HCT116 (cell line): ENCODE measurements at regions not wholly inside any gene's neighbourhood (a gene's known extent, or its start where the extent isn't known, plus 50 kb on each side); places are given as distances from the start of the nearest gene placed in this dataset.
"Not testable (repeated sequence)": the region's sequence is repeated elsewhere in the genome, so short reads cannot be mapped to it uniquely, and the experiment has no call there.

Experiments used
- ATAC-seq: fragments of 200-7000 bp; cut with Tn5 transposase; 2 replicates; pipeline ENCODE4 v1.9.1; 2020; ENCODE audit warnings: mild to moderate bottlenecking, moderate library complexity
- BruUV-seq: library from RNA; stranded (reverse); fragments of 400-500 nt; replicated peaks from 2 replicates; lab custom pipeline; 2021; lab: Mats Ljungman, UMichigan
- CTCF ChIA-PET: fragments of 300-600 bp; sonication (Branson Sonifier 250); formaldehyde crosslinking; loops from one replicate; lab custom pipeline; 2021; ENCODE audit warnings: antibody characterized with exemption; lab: Charles Lee
- POLR2A ChIA-PET: fragments of 300-600, 350-600 bp; sonication (Branson Sonifier 250); formaldehyde crosslinking; loops from one replicate; lab custom pipeline; 2021; ENCODE audit warnings: antibody characterized with exemption; lab: Charles Lee
- RAD21 ChIA-PET, 2 experiments: fragments of 300-600 bp; sonication (Branson Sonifier 250); formaldehyde crosslinking; loops; one replicate each; lab custom pipeline; 2023; ENCODE audit warnings: low total read pairs in 2 of 2; ENCODE audit not compliant: uncharacterized antibody in 2 of 2, unreplicated experiment in 2 of 2, low non-redundant PET in 1 of 2; lab: Charles Lee
- DNase-seq: peaks from one replicate; pipeline ENCODE4 v3.0.0-alpha.2; 2010; ENCODE audit warnings: low read depth, low spot score
- H2AFZ ChIP-seq: fragments of 200-600 bp; shearing (Covaris generic), sonication (generic); 2 replicates; pipeline ENCODE4 v1.6.1; 2017; ENCODE audit warnings: low read depth, mixed run types, mixed read lengths, antibody characterized with exemption, low read length; ENCODE audit not compliant: poor library complexity, severe bottlenecking
- H3K27ac ChIP-seq: 2 replicates; pipeline ENCODE4 v1.5.1; 2012; ENCODE audit warnings: low read depth, low read length
- H3K27me3 ChIP-seq: fragments of 200-600 bp; sonication (generic); 2 replicates; pipeline ENCODE4 v1.6.1; 2016; ENCODE audit warnings: mixed run types, low read length, mixed read lengths; ENCODE audit not compliant: insufficient read depth
- H3K36me3 ChIP-seq, 2 experiments: fragments of 200-500 bp in 1 of 2; fragments of 200-600 bp in 1 of 2; sonication (Bioruptor generic) in 1 of 2; sonication (generic) in 1 of 2; 2 replicates each; pipeline versions ENCODE4 v1.5.1 to v1.6.1; 2014 to 2016; ENCODE audit warnings: low read length in 2 of 2, inconsistent platforms in 1 of 2, mixed read lengths in 1 of 2, mixed run types in 1 of 2; ENCODE audit not compliant: insufficient read depth in 2 of 2, control insufficient read depth in 1 of 2
- H3K4me1 ChIP-seq, 2 experiments: fragments of 200-600 bp in 1 of 2; sonication (generic) in 1 of 2; 2 replicates each; pipeline versions ENCODE4 v1.5.1 to v1.6.1; 2012 to 2017; ENCODE audit warnings: low read length in 2 of 2, inconsistent platforms in 1 of 2, mild to moderate bottlenecking in 1 of 2, mixed read lengths in 1 of 2, mixed run types in 1 of 2, moderate library complexity in 1 of 2; ENCODE audit not compliant: insufficient read depth in 2 of 2, control insufficient read depth in 1 of 2
- H3K4me2 ChIP-seq: fragments of 200-600 bp; sonication (generic); 2 replicates; pipeline ENCODE4 v1.6.1; 2017; ENCODE audit warnings: mixed run types, low read length, mixed read lengths
- H3K4me3 ChIP-seq, 2 experiments: fragments of 200-600 bp in 1 of 2; sonication (generic) in 1 of 2; replicated peaks in 1 of 2; 2 replicates each; pipeline ENCODE4 v1.5.1; 2011 to 2016; ENCODE audit warnings: low read length in 2 of 2, control low read depth in 1 of 2, low read depth in 1 of 2, mild to moderate bottlenecking in 1 of 2, mixed read lengths in 1 of 2, mixed run types in 1 of 2
- H3K79me2 ChIP-seq: fragments of 200-600 bp; sonication (generic); 2 replicates; pipeline ENCODE4 v1.6.1; 2017; ENCODE audit warnings: mild to moderate bottlenecking, mixed run types, low read length, moderate library complexity, mixed read lengths; ENCODE audit not compliant: insufficient read depth
- H3K9ac ChIP-seq: fragments of 200-600 bp; sonication (generic); 2 replicates; pipeline ENCODE4 v1.6.1; 2016; ENCODE audit warnings: low read length, mixed read lengths
- H3K9me2 ChIP-seq: fragments of 200-600 bp; sonication (generic), shearing (Covaris generic); 2 replicates; pipeline ENCODE4 v1.6.1; 2017; ENCODE audit warnings: mixed run types, mild to moderate bottlenecking, moderate library complexity; ENCODE audit not compliant: insufficient read depth
- H3K9me3 ChIP-seq, 2 experiments: fragments of 200-500 bp in 1 of 2; fragments of 200-600 bp in 1 of 2; sonication (Bioruptor generic) in 1 of 2; sonication (generic) in 1 of 2; 2 replicates each; pipeline ENCODE4 v1.6.1; 2014 to 2017; ENCODE audit warnings: low read length in 2 of 2, mixed read lengths in 2 of 2, inconsistent platforms in 1 of 2, low read depth in 1 of 2, mild to moderate bottlenecking in 1 of 2, mixed run types in 1 of 2, moderate library complexity in 1 of 2; ENCODE audit not compliant: control insufficient read depth in 1 of 2, insufficient read depth in 1 of 2
- H4K20me1 ChIP-seq: fragments of 200-600 bp; sonication (generic), shearing (Covaris generic); 2 replicates; pipeline ENCODE4 v1.6.1; 2017; ENCODE audit warnings: mixed run types, mild to moderate bottlenecking, moderate library complexity; ENCODE audit not compliant: insufficient read depth
- ATF3 ChIP-seq: IDR thresholded peaks from 2 replicates; pipeline ENCODE4 v1.6.1; 2012
- CBX3 ChIP-seq: IDR thresholded peaks from 2 replicates; pipeline ENCODE4 v1.6.1; 2012; ENCODE audit warnings: low read depth
- EZH2phosphoT487 ChIP-seq: fragments of 200-600 bp; IDR thresholded peaks from 2 replicates; pipeline ENCODE4 v1.6.1; 2018; ENCODE audit warnings: antibody characterized with exemption, borderline replicate concordance
- MAX ChIP-seq: IDR thresholded peaks from 2 replicates; pipeline ENCODE4 v1.6.1; 2012
- POLR2A ChIP-seq: IDR thresholded peaks from 2 replicates; pipeline ENCODE4 v1.7.0; 2011; ENCODE audit warnings: borderline replicate concordance; ENCODE audit not compliant: insufficient read depth, insufficient read length; ENCODE audit errors: extremely low read depth
- REST ChIP-seq: IDR thresholded peaks from 2 replicates; pipeline ENCODE4 v1.6.1; 2012; ENCODE audit warnings: low read depth
- SRF ChIP-seq: IDR thresholded peaks from 2 replicates; pipeline ENCODE4 v1.6.1; 2012; ENCODE audit warnings: low read depth
- ZFX ChIP-seq: fragments of 450-650 bp; IDR thresholded peaks from 2 replicates; pipeline ENCODE4 v1.6.1; 2017
- intact Hi-C: fragments of 100-400 bp; cut with micrococcal nuclease; formaldehyde crosslinking; loops from 2 replicates; pipeline ENCODE4 v1.10.0; 2022

GRCh38 chr1:788835-789234, 102.4 kb upstream of the OR4F16 start (continued):
- TF ChIP-seq REST: no peak
- no peak for TF ChIP-seq MAX
- no peak for TF ChIP-seq POLR2A
- no peak for TF ChIP-seq ATF3
- TF ChIP-seq SRF: no peak
- TF ChIP-seq EZH2phosphoT487: no peak
- no peak for TF ChIP-seq ZFX
- TF ChIP-seq CBX3: no peak
- TF ChIP-seq, all 23 proteins: peak for 0

GRCh38 chr1:789606-790005, 103.2 kb upstream of the OR4F16 start:
- CTCF ChIA-PET, H2AFZ ChIP-seq, H4K20me1 ChIP-seq, H3K9ac ChIP-seq, H3K9me3 ChIP-seq, H3K4me2 ChIP-seq, RAD21 ChIA-PET, intact Hi-C loops, H3K27me3 ChIP-seq, H3K4me3 ChIP-seq, H3K9me2 ChIP-seq, DNase-seq, H3K79me2 ChIP-seq, POLR2A ChIA-PET, H3K27ac ChIP-seq, H3K4me1 ChIP-seq, BruUV-seq, ATAC-seq, H3K36me3 ChIP-seq: not testable (repeated sequence)

- H3K27ac ChIP-seq, H3K4me1 ChIP-seq, H3K79me2 ChIP-seq, BruUV-seq, ATAC-seq, intact Hi-C loops, RAD21 ChIA-PET, H3K4me3 ChIP-seq, CTCF ChIA-PET, H3K9me3 ChIP-seq, POLR2A ChIA-PET, H3K9ac ChIP-seq, H3K27me3 ChIP-seq, H3K9me2 ChIP-seq, DNase-seq, H3K36me3 ChIP-seq, H4K20me1 ChIP-seq, H2AFZ ChIP-seq, H3K4me2 ChIP-seq: not testable (repeated sequence)
Observed at GRCh38 chr1:790388-790930, 104.0 kb upstream of the OR4F16 start.

GRCh38 chr1:794310-794709, 107.9 kb upstream of the OR4F16 start:
- H2AFZ ChIP-seq, H3K4me3 ChIP-seq, ATAC-seq, BruUV-seq, H3K4me2 ChIP-seq, intact Hi-C loops, RAD21 ChIA-PET, DNase-seq, H3K36me3 ChIP-seq, H4K20me1 ChIP-seq, H3K9ac ChIP-seq, H3K27me3 ChIP-seq, H3K4me1 ChIP-seq, H3K79me2 ChIP-seq, POLR2A ChIA-PET, H3K27ac ChIP-seq, H3K9me2 ChIP-seq, CTCF ChIA-PET, H3K9me3 ChIP-seq: not testable (repeated sequence)
